ENCODE measurements at regions not wholly inside any gene's neighbourhood (a gene's known extent, or its start where the extent isn't known, plus 50 kb on each side); places are given as distances from the start of the nearest gene placed in this dataset.

GRCh38 chr2:152961351-152961750 lies 242.9 kb downstream of the ARL6IP6 start:
- no peaks in the 10 kb centered on the region for H3K27me3 ChIP-seq (replicated peaks)
- TF ChIP-seq CTCF (IDR thresholded peaks at IDR 0.05; ENCODE audit: low read depth, low read length, missing control alignments) = no peak
- H3K4me3 ChIP-seq (ENCODE audit: low read depth, low read length) = no peak overlapping the region
- H3K36me3 ChIP-seq (replicated peaks) = no peaks in the 10 kb centered on the region
- no peak overlapping the region for H3K27ac ChIP-seq
- DNase-seq = no peak
- in situ Hi-C loops (cut with HindIII; ENCODE audit: low pct_ligation_motif_present, low sequenced_read_pairs) = no loop called here

- Histone ChIP-seq H3K27me3 (replicated peaks) (no peaks in the 10 kb centered on the region), H3K4me3 (ENCODE audit: low read depth, low read length) (no peak overlapping the region), H3K27ac (no peak overlapping the region), H3K36me3 (replicated peaks) (no peaks in the 10 kb centered on the region)
- no peak for TF ChIP-seq CTCF (IDR thresholded peaks at IDR 0.05; ENCODE audit: low read depth, low read length, missing control alignments)
- in situ Hi-C loops (cut with HindIII; ENCODE audit: low pct_ligation_motif_present, low sequenced_read_pairs) = no loop called here
- DNase-seq = peak; percentile 2
Measured at GRCh38 chr2:152950126-152950525, 231.7 kb downstream of the ARL6IP6 start.

- Histone ChIP-seq H3K36me3 (replicated peaks) (no peaks in the 10 kb centered on the region), H3K4me3 (ENCODE audit: low read depth, low read length) (no peak overlapping the region), H3K27ac (no peak overlapping the region), H3K27me3 (replicated peaks) (no peaks in the 10 kb centered on the region)
- DNase-seq = no peak
- in situ Hi-C loops (cut with HindIII; ENCODE audit: low pct_ligation_motif_present, low sequenced_read_pairs) = no loop called here
- TF ChIP-seq CTCF (IDR thresholded peaks at IDR 0.05; ENCODE audit: low read depth, low read length, missing control alignments) = no peak
Measured at GRCh38 chr2:152944099-152944498, 225.7 kb downstream of the ARL6IP6 start.

GRCh38 chr2:152942940-152943440 lies 224.6 kb downstream of the ARL6IP6 start:
- Histone ChIP-seq H3K4me3 (ENCODE audit: low read depth, low read length) (no peak overlapping the region), H3K27ac (no peak overlapping the region), H3K27me3 (replicated peaks) (no peaks in the 10 kb centered on the region), H3K36me3 (replicated peaks) (no peaks in the 10 kb centered on the region)
- no peak for DNase-seq
- no peak for TF ChIP-seq CTCF (IDR thresholded peaks at IDR 0.05; ENCODE audit: low read depth, low read length, missing control alignments)
- in situ Hi-C loops (cut with HindIII; ENCODE audit: low pct_ligation_motif_present, low sequenced_read_pairs) = no loop called here

GRCh38 chr2:152930501-152930900 lies 212.1 kb downstream of the ARL6IP6 start:
- Histone ChIP-seq H3K27ac (no peak overlapping the region), H3K4me3 (ENCODE audit: low read depth, low read length) (no peak overlapping the region), H3K36me3 (replicated peaks) (no peaks in the 10 kb centered on the region), H3K27me3 (replicated peaks) (no peaks in the 10 kb centered on the region)
- in situ Hi-C loops (cut with HindIII; ENCODE audit: low pct_ligation_motif_present, low sequenced_read_pairs) = no loop called here
- no peak for DNase-seq
- no peak for TF ChIP-seq CTCF (IDR thresholded peaks at IDR 0.05; ENCODE audit: low read depth, low read length, missing control alignments)

- no peak overlapping the region for H3K27ac ChIP-seq
- H3K27me3 ChIP-seq (replicated peaks) = no peaks in the 10 kb centered on the region
- no peak for TF ChIP-seq CTCF (IDR thresholded peaks at IDR 0.05; ENCODE audit: low read depth, low read length, missing control alignments)
- no peaks in the 10 kb centered on the region for H3K36me3 ChIP-seq (replicated peaks)
- in situ Hi-C loops (cut with HindIII; ENCODE audit: low pct_ligation_motif_present, low sequenced_read_pairs) = no loop called here
- no peak for DNase-seq
- no peak overlapping the region for H3K4me3 ChIP-seq (ENCODE audit: low read depth, low read length)
Measured at GRCh38 chr2:152929628-152930027, 211.2 kb downstream of the ARL6IP6 start.

Data from brain microvascular endothelial cell (primary cell).